Prostate gland (tissue), 2 donors: ENCODE measurements at regions not wholly inside any gene's neighbourhood (a gene's known extent, or its start where the extent isn't known, plus 50 kb on each side); places are given as distances from the start of the nearest gene placed in this dataset.

ENCODE experiments used
- DNase-seq: peaks from one replicate; pipeline ENCODE4 v3.0.0-alpha.2; 2019; ENCODE audit warnings: low spot score
- H3K27ac ChIP-seq, 2 donors: fragments of 200-600 bp; sonication (generic); 2 replicates each; pipeline ENCODE4 v1.5.1; 2017 to 2019
- H3K27me3 ChIP-seq: fragments of 200-600 bp; sonication (generic); replicated peaks from 2 replicates; pipeline ENCODE4 v1.5.1; 2019; ENCODE audit not compliant: insufficient read depth
- H3K36me3 ChIP-seq, 2 donors: fragments of 200-600 bp; sonication (generic); 1 replicate in 1 of 2; 2 replicates in 1 of 2; pipeline versions ENCODE4 v1.5.1 to v1.8.1; 2017 to 2019
- H3K4me1 ChIP-seq: fragments of 200-600 bp; sonication (generic); replicated peaks from 2 replicates; pipeline ENCODE4 v1.5.1; 2019
- H3K4me3 ChIP-seq, 2 donors: fragments of 200-600 bp; sonication (generic); 2 replicates each; pipeline ENCODE4 v1.5.1; 2017 to 2019
- H3K9me3 ChIP-seq: fragments of 200-600 bp; sonication (generic); 2 replicates; pipeline ENCODE4 v1.5.1; 2017
- CTCF ChIP-seq, 4 experiments: fragments of 200-600 bp in 2 of 4; fragments of 450-650 bp in 2 of 4; sonication (generic) in 2 of 4; IDR thresholded peaks; 1 replicate in 3 of 4; 2 replicates in 1 of 4; pipeline ENCODE4 v1.5.1; 2016 to 2019; ENCODE audit warnings: antibody characterized with exemption in 4 of 4, mild to moderate bottlenecking in 2 of 4, moderate library complexity in 2 of 4
- POLR2A ChIP-seq: fragments of 450-650 bp; IDR thresholded peaks from one replicate; pipeline ENCODE4 v1.6.1; 2016; ENCODE audit warnings: antibody characterized with exemption, mild to moderate bottlenecking
- POLR2AphosphoS5 ChIP-seq: sonication (generic); formaldehyde crosslinking; IDR thresholded peaks from one replicate; pipeline ENCODE4 v1.6.1; 2017; ENCODE audit warnings: antibody characterized with exemption
- WGBS: methylation state at CpG from one replicate; pipeline ENCODE4 v1.1.5; 2018; 5-methylcytosine and 5-hydroxymethylcytosine counted together
- intact Hi-C: fragments of 100-400 bp; cut with DNase I; formaldehyde crosslinking; loops from one replicate; pipeline ENCODE4 v1.14.2; 2022

- Histone ChIP-seq H3K9me3 (no peaks in the 10 kb centered on the region), H3K27me3 (peaks cover 2% of the 10 kb centered on the region), H3K36me3 (no peaks in the 10 kb centered on the region), H3K4me3 (no peak overlapping the region), H3K4me1 (no peaks in the 10 kb centered on the region), H3K27ac (no peak overlapping the region)
- DNase-seq: no peak
- WGBS: 85% methylated on average over 20 of the region's 20 CpGs
- TF ChIP-seq POLR2A: no peak
- TF ChIP-seq POLR2AphosphoS5: no peak
- TF ChIP-seq CTCF (IDR thresholded peaks at IDR 0.05): no peak
- intact Hi-C loops: no loop called here
Measured at GRCh38 chr2:236949089-236949905, 136.4 kb upstream of the COPS8 start.

- TF ChIP-seq POLR2AphosphoS5 (no peak), CTCF (IDR thresholded peaks at IDR 0.05) (no peak), POLR2A (no peak)
- no peak for DNase-seq
- 97% methylated on average over 3 of the region's 3 CpGs for WGBS
- Histone ChIP-seq H3K27me3 (no peaks in the 10 kb centered on the region), H3K27ac (no peak overlapping the region), H3K4me3 (no peak overlapping the region), H3K9me3 (no peaks in the 10 kb centered on the region), H3K4me1 (no peaks in the 10 kb centered on the region), H3K36me3 (no peaks in the 10 kb centered on the region)
- intact Hi-C loops: no loop called here
Measured at GRCh38 chr2:236951830-236952475, 133.7 kb upstream of the COPS8 start.

GRCh38 chr2:236954641-236955040 is 131.0 kb upstream of the COPS8 start:
- Histone ChIP-seq H3K4me1 (no peaks in the 10 kb centered on the region), H3K9me3 (no peaks in the 10 kb centered on the region), H3K4me3 (no peak overlapping the region), H3K36me3 (no peaks in the 10 kb centered on the region), H3K27me3 (no peaks in the 10 kb centered on the region), H3K27ac (no peak overlapping the region)
- TF ChIP-seq POLR2A: no peak
- TF ChIP-seq POLR2AphosphoS5: no peak
- no peak for TF ChIP-seq CTCF (IDR thresholded peaks at IDR 0.05)
- no peak for DNase-seq
- WGBS: 98% methylated on average over 3 of the region's 3 CpGs
- intact Hi-C loops: no loop called here

GRCh38 chr2:236955521-236956030 is 130.1 kb upstream of the COPS8 start:
- H3K9me3 ChIP-seq: no peaks in the 10 kb centered on the region
- intact Hi-C loops: no loop called here
- H3K4me1 ChIP-seq: no peaks in the 10 kb centered on the region
- H3K4me3 ChIP-seq: no peak overlapping the region
- H3K36me3 ChIP-seq: no peaks in the 10 kb centered on the region
- WGBS: 61% methylated on average over 6 of the region's 6 CpGs
- no peak for TF ChIP-seq POLR2A
- no peak for TF ChIP-seq POLR2AphosphoS5
- no peak for TF ChIP-seq CTCF (IDR thresholded peaks at IDR 0.05)
- DNase-seq: no peak
- H3K27me3 ChIP-seq: no peaks in the 10 kb centered on the region
- H3K27ac ChIP-seq: no peak overlapping the region
